DMS153 treated with DMSO at 0.1 percent for 48 hours (cell line): ENCODE measurements at regions not wholly inside any gene's neighbourhood (a gene's known extent, or its start where the extent isn't known, plus 50 kb on each side); places are given as distances from the start of the nearest gene placed in this dataset.

Experiments used
- DNase-seq: peaks from one replicate; lab custom pipeline; 2025; ENCODE audit not compliant: unreplicated experiment; lab: John Stamatoyannopoulos, UW

GRCh38 chr14:100658181-100658886 lies 68.4 kb upstream of the DLK1 start:
- no peak for DNase-seq

GRCh38 chr14:100659345-100660001 lies 67.2 kb upstream of the DLK1 start:
- DNase-seq = no peak

GRCh38 chr14:100660498-100660881 lies 66.2 kb upstream of the DLK1 start:
- DNase-seq = no peak

GRCh38 chr14:100660882-100661635 lies 65.6 kb upstream of the DLK1 start:
- no peak for DNase-seq

- peak; percentile 35 for DNase-seq
These were observed 63.6 kb upstream of the DLK1 start for GRCh38 chr14:100662879-100663760.

- no peak for DNase-seq
These were observed 63.0 kb upstream of the DLK1 start for GRCh38 chr14:100663761-100664052.

GRCh38 chr14:100664231-100664630 lies 62.5 kb upstream of the DLK1 start:
- no peak for DNase-seq

- DNase-seq = no peak
These were observed 61.7 kb upstream of the DLK1 start for GRCh38 chr14:100664841-100665510.

GRCh38 chr14:100665511-100666032 lies 61.1 kb upstream of the DLK1 start:
- no peak for DNase-seq

GRCh38 chr14:100666403-100666802 lies 60.3 kb upstream of the DLK1 start:
- no peak for DNase-seq

GRCh38 chr14:100666851-100667250 lies 59.8 kb upstream of the DLK1 start:
- DNase-seq = no peak

- DNase-seq = no peak
These were observed 59.0 kb upstream of the DLK1 start for GRCh38 chr14:100667656-100668055.

GRCh38 chr14:100668352-100668751 lies 58.3 kb upstream of the DLK1 start:
- no peak for DNase-seq

- no peak for DNase-seq
These were observed 57.7 kb upstream of the DLK1 start for GRCh38 chr14:100669011-100669412.

- DNase-seq = no peak
These were observed 57.2 kb upstream of the DLK1 start for GRCh38 chr14:100669468-100669867.

GRCh38 chr14:100670017-100670752 lies 56.5 kb upstream of the DLK1 start:
- DNase-seq = no peak

GRCh38 chr14:100670753-100671049 lies 56.0 kb upstream of the DLK1 start:
- DNase-seq = peak; percentile 15

GRCh38 chr14:100671386-100671901 lies 55.2 kb upstream of the DLK1 start:
- DNase-seq = no peak

- DNase-seq = no peak
These were observed 54.8 kb upstream of the DLK1 start for GRCh38 chr14:100671906-100672305.
